Lower lobe of right lung (tissue), 2 donors: ENCODE measurements at regions not wholly inside any gene's neighbourhood (a gene's known extent, or its start where the extent isn't known, plus 50 kb on each side); places are given as distances from the start of the nearest gene placed in this dataset.

ENCODE experiments used
- ATAC-seq, 2 donors: fragments of 200-7000 bp; cut with Tn5 transposase; one replicate each; pipeline ENCODE4 v1.9.1; 2020 to 2022; ENCODE audit warnings: mild to moderate bottlenecking in 2 of 2, moderate library complexity in 2 of 2
- DNase-seq: peaks from one replicate; pipeline ENCODE4 v3.0.0-alpha.2; 2020
- H3K27ac ChIP-seq: fragments of 200-600 bp; one replicate; pipeline ENCODE4 v1.8.0; 2022
- H3K27me3 ChIP-seq: fragments of 200-600 bp; one replicate; pipeline ENCODE4 v1.8.0; 2022; ENCODE audit warnings: low read depth
- H3K36me3 ChIP-seq: fragments of 200-600 bp; one replicate; pipeline ENCODE4 v1.8.0; 2022; ENCODE audit warnings: mild to moderate bottlenecking
- H3K4me1 ChIP-seq: fragments of 200-600 bp; one replicate; pipeline ENCODE4 v1.8.0; 2022
- H3K4me3 ChIP-seq: fragments of 200-600 bp; one replicate; pipeline ENCODE4 v1.8.0; 2022; ENCODE audit warnings: mild to moderate bottlenecking
- H3K9me3 ChIP-seq: fragments of 200-600 bp; one replicate; pipeline ENCODE4 v1.8.0; 2022
- CTCF ChIP-seq: fragments of 200-600 bp; IDR thresholded peaks from one replicate; pipeline ENCODE4 v1.8.0; 2022; ENCODE audit warnings: antibody characterized with exemption, mild to moderate bottlenecking
- intact Hi-C: fragments of 100-400 bp; cut with DNase I; formaldehyde crosslinking; loops from one replicate; pipeline ENCODE4 v1.11.0; 2022
- donor health status: DM: no; HTN: yes; CAD: no; lungs with severe emphysema.

- Histone ChIP-seq H3K27me3 (no peaks in the 10 kb centered on the region), H3K4me3 (no peak overlapping the region), H3K27ac (no peak overlapping the region), H3K9me3 (no peaks in the 10 kb centered on the region), H3K4me1 (no peaks in the 10 kb centered on the region), H3K36me3 (no peaks in the 10 kb centered on the region)
- ATAC-seq (no peak), DNase-seq (no peak)
- TF ChIP-seq CTCF: no peak
- intact Hi-C loops: no loop called here
These were observed 257.2 kb downstream of the PLPP3 start for GRCh38 chr1:56322211-56322610.

GRCh38 chr1:56321150-56321490 lies 258.2 kb downstream of the PLPP3 start:
- Histone ChIP-seq H3K36me3 (no peaks in the 10 kb centered on the region), H3K27me3 (no peaks in the 10 kb centered on the region), H3K4me3 (no peak overlapping the region), H3K4me1 (no peaks in the 10 kb centered on the region), H3K9me3 (no peaks in the 10 kb centered on the region), H3K27ac (no peak overlapping the region)
- intact Hi-C loops: no loop called here
- no peak for TF ChIP-seq CTCF
- no peak for ATAC-seq
- DNase-seq: no peak

- Histone ChIP-seq H3K4me3 (no peak overlapping the region), H3K9me3 (no peaks in the 10 kb centered on the region), H3K36me3 (no peaks in the 10 kb centered on the region), H3K4me1 (no peaks in the 10 kb centered on the region), H3K27me3 (no peaks in the 10 kb centered on the region), H3K27ac (no peak overlapping the region)
- DNase-seq (no peak), ATAC-seq (no peak)
- TF ChIP-seq CTCF: no peak
- intact Hi-C loops: no loop called here
These were observed 258.8 kb downstream of the PLPP3 start for GRCh38 chr1:56320464-56321149.

- ATAC-seq (no peak), DNase-seq (no peak)
- Histone ChIP-seq H3K4me3 (no peak overlapping the region), H3K27me3 (no peaks in the 10 kb centered on the region), H3K27ac (no peak overlapping the region), H3K36me3 (no peaks in the 10 kb centered on the region), H3K9me3 (no peaks in the 10 kb centered on the region), H3K4me1 (no peaks in the 10 kb centered on the region)
- TF ChIP-seq CTCF: no peak
- intact Hi-C loops: no loop called here
These were observed 261.6 kb downstream of the PLPP3 start for GRCh38 chr1:56317722-56318121.

- Histone ChIP-seq H3K4me3 (no peak overlapping the region), H3K36me3 (no peaks in the 10 kb centered on the region), H3K9me3 (no peaks in the 10 kb centered on the region), H3K27ac (no peak overlapping the region), H3K4me1 (no peaks in the 10 kb centered on the region), H3K27me3 (no peaks in the 10 kb centered on the region)
- no peak for TF ChIP-seq CTCF
- DNase-seq: no peak
- ATAC-seq: no peak
- intact Hi-C loops: no loop called here
These were observed 263.9 kb downstream of the PLPP3 start for GRCh38 chr1:56315293-56315942.
